Activated T-cell treated with anti-CD3 and anti-CD28 coated beads, Interleukin-2, amount 50 U/mL, for 4 hours (primary cell): ENCODE measurements at regions not wholly inside any gene's neighbourhood (a gene's known extent, or its start where the extent isn't known, plus 50 kb on each side); places are given as distances from the start of the nearest gene placed in this dataset.
"Not testable (repeated sequence)": the region's sequence is repeated elsewhere in the genome, so short reads cannot be mapped to it uniquely, and the experiment has no call there.

ENCODE experiments used
- ATAC-seq, 2 donors: fragments of 200-7000 bp; cut with Tn5 transposase; one replicate each; pipeline ENCODE4 v1.10.0; 2021
- DNase-seq: peaks from one replicate; pipeline ENCODE4 v3.0.0-alpha.2; 2020
- H3K27me3 Mint-ChIP-seq: one replicate; pipeline ENCODE4 v1.8.0; 2021; ENCODE audit warnings: low read depth, mixed read lengths
- H3K36me3 Mint-ChIP-seq: one replicate; pipeline ENCODE4 v1.8.0; 2022; ENCODE audit warnings: mixed read lengths; ENCODE audit not compliant: insufficient read depth
- H3K4me1 Mint-ChIP-seq: one replicate; pipeline ENCODE4 v1.8.0; 2021; ENCODE audit warnings: low read depth, mixed read lengths
- H3K4me3 Mint-ChIP-seq: one replicate; pipeline ENCODE4 v1.8.0; 2021; ENCODE audit warnings: mild to moderate bottlenecking, moderate library complexity, mixed read lengths
- H3K9me3 Mint-ChIP-seq: one replicate; pipeline ENCODE4 v1.8.0; 2021; ENCODE audit warnings: mixed read lengths

GRCh38 chr1:60842304-60842703 is 240.1 kb upstream of the NFIA start:
- Mint-ChIP-seq H3K4me3 (no peak overlapping the region), H3K36me3 (no peaks in the 10 kb centered on the region), H3K9me3 (no peaks in the 10 kb centered on the region), H3K27me3 (peaks cover 6% of the 10 kb centered on the region), H3K4me1 (no peaks in the 10 kb centered on the region)
- ATAC-seq = no peak
- DNase-seq = no peak

GRCh38 chr1:60841116-60842046 is 241.0 kb upstream of the NFIA start:
- Mint-ChIP-seq H3K9me3 (no peaks in the 10 kb centered on the region), H3K36me3 (no peaks in the 10 kb centered on the region), H3K27me3 (peaks cover 6% of the 10 kb centered on the region), H3K4me1 (no peaks in the 10 kb centered on the region), H3K4me3 (no peak overlapping the region)
- DNase-seq (no peak), ATAC-seq (no peak)

GRCh38 chr1:60840476-60840875 is 241.9 kb upstream of the NFIA start:
- not testable (repeated sequence) for H3K4me3 Mint-ChIP-seq, DNase-seq, H3K4me1 Mint-ChIP-seq, H3K9me3 Mint-ChIP-seq, H3K27me3 Mint-ChIP-seq, ATAC-seq, H3K36me3 Mint-ChIP-seq

GRCh38 chr1:60835649-60836048 is 246.7 kb upstream of the NFIA start:
- no peaks in the 10 kb centered on the region for H3K36me3 Mint-ChIP-seq

GRCh38 chr1:60833173-60833572 is 249.2 kb upstream of the NFIA start:
- H3K27me3 Mint-ChIP-seq = peaks cover 18% of the 10 kb centered on the region
- DNase-seq (no peak), ATAC-seq (no peak)
- H3K4me1 Mint-ChIP-seq = no peaks in the 10 kb centered on the region
- H3K36me3 Mint-ChIP-seq = no peaks in the 10 kb centered on the region
- no peak overlapping the region for H3K4me3 Mint-ChIP-seq
- H3K9me3 Mint-ChIP-seq = no peaks in the 10 kb centered on the region

More at GRCh38 chr1:60835649-60836048, 246.7 kb upstream of the NFIA start:
- ATAC-seq = no peak
- Mint-ChIP-seq H3K9me3 (no peaks in the 10 kb centered on the region), H3K4me3 (no peak overlapping the region), H3K4me1 (no peaks in the 10 kb centered on the region), H3K27me3 (peaks cover 12% of the 10 kb centered on the region)
- no peak for DNase-seq

GRCh38 chr1:60832367-60832766 is 250.0 kb upstream of the NFIA start:
- Mint-ChIP-seq H3K4me3 (no peak overlapping the region), H3K36me3 (no peaks in the 10 kb centered on the region), H3K4me1 (no peaks in the 10 kb centered on the region), H3K27me3 (peaks cover 18% of the 10 kb centered on the region), H3K9me3 (no peaks in the 10 kb centered on the region)
- ATAC-seq (no peak), DNase-seq (no peak)

- Mint-ChIP-seq H3K4me3 (no peak overlapping the region), H3K9me3 (peaks cover 3% of the 10 kb centered on the region), H3K4me1 (no peaks in the 10 kb centered on the region), H3K27me3 (peaks cover 18% of the 10 kb centered on the region), H3K36me3 (no peaks in the 10 kb centered on the region)
- ATAC-seq (no peak), DNase-seq (no peak)
Observed at GRCh38 chr1:60831780-60832179, 250.6 kb upstream of the NFIA start.

- no peak for ATAC-seq
- Mint-ChIP-seq H3K4me3 (no peak overlapping the region), H3K36me3 (no peaks in the 10 kb centered on the region), H3K4me1 (no peaks in the 10 kb centered on the region), H3K27me3 (peaks cover 18% of the 10 kb centered on the region), H3K9me3 (peaks cover 8% of the 10 kb centered on the region)
- no peak for DNase-seq
Observed at GRCh38 chr1:60828944-60829343, 253.4 kb upstream of the NFIA start.

- Mint-ChIP-seq H3K36me3 (no peaks in the 10 kb centered on the region), H3K4me1 (no peaks in the 10 kb centered on the region), H3K4me3 (no peak overlapping the region), H3K9me3 (peaks cover 8% of the 10 kb centered on the region), H3K27me3 (peaks cover 16% of the 10 kb centered on the region)
- ATAC-seq (no peak), DNase-seq (no peak)
Observed at GRCh38 chr1:60826320-60827094, 255.9 kb upstream of the NFIA start.

GRCh38 chr1:60825593-60825992 is 256.8 kb upstream of the NFIA start:
- Mint-ChIP-seq H3K4me1 (no peaks in the 10 kb centered on the region), H3K27me3 (peaks cover 9% of the 10 kb centered on the region), H3K4me3 (no peak overlapping the region), H3K36me3 (no peaks in the 10 kb centered on the region), H3K9me3 (peaks cover 8% of the 10 kb centered on the region)
- ATAC-seq (no peak), DNase-seq (no peak)

- Mint-ChIP-seq H3K4me3 (no peak overlapping the region), H3K9me3 (peaks cover 8% of the 10 kb centered on the region), H3K27me3 (no peaks in the 10 kb centered on the region), H3K4me1 (no peaks in the 10 kb centered on the region), H3K36me3 (no peaks in the 10 kb centered on the region)
- ATAC-seq = no peak
- DNase-seq = no peak
Observed at GRCh38 chr1:60823151-60823550, 259.2 kb upstream of the NFIA start.

- Mint-ChIP-seq H3K4me3 (no peak overlapping the region), H3K36me3 (no peaks in the 10 kb centered on the region), H3K9me3 (peaks cover 8% of the 10 kb centered on the region), H3K4me1 (no peaks in the 10 kb centered on the region), H3K27me3 (no peaks in the 10 kb centered on the region)
- ATAC-seq (no peak), DNase-seq (no peak)
Observed at GRCh38 chr1:60822252-60822651, 260.1 kb upstream of the NFIA start.

- ATAC-seq (no peak), DNase-seq (no peak)
- Mint-ChIP-seq H3K4me1 (no peaks in the 10 kb centered on the region), H3K4me3 (no peak overlapping the region), H3K36me3 (no peaks in the 10 kb centered on the region), H3K9me3 (no peaks in the 10 kb centered on the region), H3K27me3 (no peaks in the 10 kb centered on the region)
Observed at GRCh38 chr1:60821156-60821555, 261.2 kb upstream of the NFIA start.

GRCh38 chr1:60818969-60819701 is 263.2 kb upstream of the NFIA start:
- no peaks in the 10 kb centered on the region for H3K9me3 Mint-ChIP-seq
- H3K27me3 Mint-ChIP-seq = no peaks in the 10 kb centered on the region
- DNase-seq = no peak
- no peak overlapping the region for H3K4me3 Mint-ChIP-seq
- no peaks in the 10 kb centered on the region for H3K36me3 Mint-ChIP-seq
- ATAC-seq = no peak
- H3K4me1 Mint-ChIP-seq = no peaks in the 10 kb centered on the region
